HG02852 (cell line): ENCODE measurements at regions not wholly inside any gene's neighbourhood (a gene's known extent, or its start where the extent isn't known, plus 50 kb on each side); places are given as distances from the start of the nearest gene placed in this dataset.

ENCODE experiments used
- ATAC-seq: cut with Tn5 transposase; IDR thresholded peaks from one replicate; pipeline ENCODE4 v1.9.1; 2021; ENCODE audit warnings: mild to moderate bottlenecking, moderate library complexity; ENCODE audit not compliant: unreplicated experiment

GRCh38 chr10:43772171-43772570 lies 123.5 kb upstream of the ZNF32 start:
- ATAC-seq = no peak

GRCh38 chr10:43771675-43772074 lies 123.0 kb upstream of the ZNF32 start:
- no peak for ATAC-seq

GRCh38 chr10:43765516-43765915 lies 116.8 kb upstream of the ZNF32 start:
- no peak for ATAC-seq

- no peak for ATAC-seq
Observed at GRCh38 chr10:43763846-43764245, 115.2 kb upstream of the ZNF32 start.

GRCh38 chr10:43760514-43760913 lies 111.8 kb upstream of the ZNF32 start:
- ATAC-seq = no peak

GRCh38 chr10:43759216-43759615 lies 110.5 kb upstream of the ZNF32 start:
- no peak for ATAC-seq

- no peak for ATAC-seq
Observed at GRCh38 chr10:43756341-43756740, 107.7 kb upstream of the ZNF32 start.

- ATAC-seq = no peak
Observed at GRCh38 chr10:43754569-43755260, 106.0 kb upstream of the ZNF32 start.

GRCh38 chr10:43753397-43754061 lies 104.8 kb upstream of the ZNF32 start:
- no peak for ATAC-seq

GRCh38 chr10:43752682-43753081 lies 104.0 kb upstream of the ZNF32 start:
- ATAC-seq = no peak

- no peak for ATAC-seq
Observed at GRCh38 chr10:43751646-43752045, 103.0 kb upstream of the ZNF32 start.

GRCh38 chr10:43749940-43750552 lies 101.4 kb upstream of the ZNF32 start:
- ATAC-seq = no peak

GRCh38 chr10:43749145-43749576 lies 100.5 kb upstream of the ZNF32 start:
- no peak for ATAC-seq

GRCh38 chr10:43748560-43748959 lies 99.9 kb upstream of the ZNF32 start:
- ATAC-seq = no peak

- ATAC-seq = no peak
Observed at GRCh38 chr10:43746906-43747305, 98.2 kb upstream of the ZNF32 start.

GRCh38 chr10:43739161-43739560 lies 90.5 kb upstream of the ZNF32 start:
- ATAC-seq = no peak

GRCh38 chr10:43737003-43737402 lies 88.3 kb upstream of the ZNF32 start:
- ATAC-seq = no peak

GRCh38 chr10:43735907-43736306 lies 87.2 kb upstream of the ZNF32 start:
- no peak for ATAC-seq

GRCh38 chr10:43734716-43735115 lies 86.0 kb upstream of the ZNF32 start:
- no peak for ATAC-seq

GRCh38 chr10:43731486-43731885 lies 82.8 kb upstream of the ZNF32 start:
- ATAC-seq = no peak

GRCh38 chr10:43728425-43728824 lies 79.7 kb upstream of the ZNF32 start:
- no peak for ATAC-seq

- ATAC-seq = no peak
Observed at GRCh38 chr10:43727935-43728334, 79.3 kb upstream of the ZNF32 start.
